Left cardiac atrium (tissue), 4 donors: ENCODE measurements at regions not wholly inside any gene's neighbourhood (a gene's known extent, or its start where the extent isn't known, plus 50 kb on each side); places are given as distances from the start of the nearest gene placed in this dataset.

Source experiments
- ATAC-seq, 2 donors: fragments of 200-7000 bp; cut with Tn5 transposase; one replicate each; pipeline ENCODE4 v1.9.1; 2020; ENCODE audit warnings: mild to moderate bottlenecking in 2 of 2, moderate library complexity in 2 of 2
- DNase-seq: peaks from one replicate; pipeline ENCODE4 v3.0.0-alpha.2; 2020
- intact Hi-C, 2 donors: fragments of 100-400 bp; cut with DNase I; formaldehyde crosslinking; loops; one replicate each; pipeline versions ENCODE4 v1.14.1 to v1.15.1; 2022 to 2023
- donor health status: DM: no; HTN: yes; CAD: no.
- donor health status: DM: no; HTN: yes; CAD: no; lungs with severe emphysema.
- donor health status: DM: yes; HTN: yes; CAD: no.
- donor health status: Dilated cardiomyopathy.

DNA sequence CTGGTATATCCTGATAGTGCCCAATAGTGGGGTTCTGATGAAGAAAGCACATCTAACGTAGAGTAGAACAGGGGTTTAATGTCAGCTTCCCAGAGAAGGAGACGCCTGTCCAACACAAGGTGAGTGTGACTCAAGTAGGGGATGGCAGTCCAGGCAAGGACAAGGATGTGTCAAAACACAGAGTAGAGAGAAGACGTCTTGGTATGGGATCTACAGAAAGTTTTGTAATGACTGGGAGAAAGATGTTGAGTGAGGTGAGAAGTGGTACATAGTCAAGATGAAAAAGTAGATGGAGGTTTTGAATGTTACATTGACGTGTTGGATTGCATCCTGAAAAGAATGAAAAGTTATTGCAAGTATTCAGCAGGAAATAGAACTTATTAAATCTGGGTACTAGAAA is 124.4 kb downstream of the TMA16 start:
- ATAC-seq (no peak), DNase-seq (no peak)
- intact Hi-C loops, result no loop called here

GRCh38 chr4:163620738-163621137 is 126.2 kb downstream of the TMA16 start:
- DNase-seq, result no peak
- intact Hi-C loops, result no loop called here
- no peak for ATAC-seq

GRCh38 chr4:163621821-163622220 is 127.3 kb downstream of the TMA16 start:
- ATAC-seq, result peak in 1 of 2 donors; percentile 25
- intact Hi-C loops, result no loop called here
- no peak for DNase-seq

GRCh38 chr4:163622379-163623035 is 128.0 kb downstream of the TMA16 start:
- no peak for DNase-seq

DNA sequence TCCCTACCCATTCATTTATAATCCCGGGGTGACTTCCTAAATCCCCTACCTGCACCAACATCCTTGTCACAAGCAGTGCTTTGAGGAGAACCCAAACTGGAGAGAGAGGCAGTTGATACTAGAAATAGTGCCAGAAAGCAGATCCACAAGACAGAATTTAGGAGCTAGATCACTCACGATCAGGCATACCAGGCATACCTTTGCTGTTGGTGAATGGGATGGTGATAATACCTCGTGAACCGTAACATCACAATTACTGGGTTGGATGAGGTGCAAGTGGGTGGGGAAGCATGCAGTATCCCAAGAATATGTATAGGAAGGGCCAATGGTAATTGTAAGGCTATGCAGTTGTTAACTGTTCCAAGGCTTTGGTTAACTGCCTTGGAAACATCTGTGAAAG is 129.3 kb downstream of the TMA16 start:
- no peak for DNase-seq
- intact Hi-C loops, result no loop called here
- ATAC-seq, result no peak

More at GRCh38 chr4:163622379-163623035, 128.0 kb downstream of the TMA16 start:
- ATAC-seq, result peak in 1 of 2 donors; percentile 49
- intact Hi-C loops, result no loop called here

GRCh38 chr4:163624727-163625126 is 130.2 kb downstream of the TMA16 start:
- ATAC-seq (no peak), DNase-seq (no peak)
- intact Hi-C loops, result no loop called here

- DNase-seq (no peak), ATAC-seq (no peak)
- intact Hi-C loops, result no loop called here
Observed at GRCh38 chr4:163631288-163631687, 136.8 kb downstream of the TMA16 start.

DNA sequence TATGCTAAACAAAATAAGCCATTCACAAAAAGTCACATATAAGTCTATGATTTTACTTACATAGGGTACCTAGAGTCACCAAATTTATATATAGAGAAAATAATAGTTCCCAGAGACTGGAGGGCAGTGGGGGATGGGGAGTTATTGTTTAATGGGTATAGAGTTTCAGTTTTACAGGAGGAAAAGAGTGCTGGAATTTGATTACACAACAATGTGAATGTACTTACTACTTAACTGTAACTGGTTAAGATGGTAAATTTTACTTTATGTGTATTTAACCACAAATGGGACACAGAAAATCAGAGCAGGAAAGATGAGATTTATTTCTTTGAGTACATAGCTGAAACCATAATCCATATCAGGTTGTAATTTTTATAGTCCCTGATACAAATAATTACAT is 144.4 kb downstream of the TMA16 start:
- DNase-seq, result no peak
- intact Hi-C loops, result no loop called here

DNA sequence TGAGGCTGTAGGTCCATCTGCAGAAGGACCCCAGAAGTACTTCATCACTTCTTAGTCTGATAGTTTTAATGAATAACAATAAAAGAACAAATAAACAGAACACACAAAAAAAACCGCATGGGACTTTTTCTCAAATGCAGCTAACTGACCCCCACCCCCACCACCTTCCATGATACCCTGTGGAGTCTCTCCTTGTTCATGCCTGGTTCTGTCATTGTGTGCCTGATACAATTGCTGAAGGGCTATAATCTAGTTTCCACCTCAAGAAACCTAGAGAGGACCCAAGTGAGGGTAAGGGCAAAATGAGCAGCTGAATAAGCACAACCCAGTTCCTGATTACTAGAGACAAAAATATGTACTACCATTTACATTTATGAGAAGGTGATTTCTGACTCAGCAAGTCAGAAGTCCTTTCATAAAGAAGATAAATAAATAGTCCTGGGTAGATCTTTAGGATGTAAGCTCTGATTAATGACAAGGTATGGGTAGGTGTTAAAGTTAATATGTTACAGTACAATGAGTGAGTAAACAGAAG is 155.1 kb downstream of the TMA16 start:
- intact Hi-C loops, result no loop called here
- no peak for ATAC-seq
- no peak for DNase-seq

More for the DNA sequence above, 144.4 kb downstream of the TMA16 start:
- ATAC-seq, result no peak

- ATAC-seq (peak in 1 of 2 donors; percentile 19), DNase-seq (no peak)
- intact Hi-C loops, result no loop called here
Observed at GRCh38 chr4:163651761-163652160, 157.3 kb downstream of the TMA16 start.

DNA sequence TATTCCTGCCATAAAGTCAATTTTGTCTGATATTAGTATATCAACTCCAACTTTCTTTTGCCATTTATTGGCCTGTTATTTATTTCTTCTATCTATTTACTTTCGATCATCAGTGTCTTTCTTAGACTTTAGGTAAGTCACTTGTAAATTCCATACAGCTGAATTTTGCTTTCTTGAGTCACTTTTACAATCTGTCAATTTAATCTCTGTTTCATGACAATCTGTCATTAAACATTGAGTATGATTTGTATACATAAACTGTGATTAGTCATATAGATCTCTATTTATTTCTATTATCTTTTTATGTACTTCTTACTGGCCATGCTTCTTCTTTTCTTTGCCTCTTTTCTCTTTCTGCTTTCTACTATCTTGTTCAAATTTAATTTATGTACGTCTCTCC is 160.1 kb downstream of the TMA16 start:
- DNase-seq, result no peak
- no peak for ATAC-seq
- intact Hi-C loops, result no loop called here

GRCh38 chr4:163660636-163661035 is 166.1 kb downstream of the TMA16 start:
- ATAC-seq (no peak), DNase-seq (no peak)
- intact Hi-C loops, result no loop called here

DNA sequence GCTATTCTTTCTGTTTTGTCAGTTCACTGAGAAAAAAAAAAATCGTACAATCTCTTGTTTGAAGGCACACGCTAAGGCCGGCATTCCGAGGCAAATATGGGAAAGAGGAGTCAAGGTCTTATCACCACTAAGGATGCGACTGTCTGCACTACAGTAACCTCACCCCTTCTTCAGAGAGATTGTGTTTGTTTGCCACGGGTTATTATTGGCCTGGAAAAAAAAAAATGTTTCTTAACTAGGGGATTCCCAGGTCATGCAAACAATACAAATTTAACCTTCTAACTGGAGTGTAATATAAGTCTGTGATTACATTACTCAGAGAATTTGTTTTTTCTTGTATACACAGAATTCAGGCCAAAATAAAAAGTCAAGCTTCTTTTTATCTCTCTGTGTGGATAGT is 168.3 kb downstream of the TMA16 start:
- no peak for DNase-seq
- intact Hi-C loops, result no loop called here
- no peak for ATAC-seq

DNA sequence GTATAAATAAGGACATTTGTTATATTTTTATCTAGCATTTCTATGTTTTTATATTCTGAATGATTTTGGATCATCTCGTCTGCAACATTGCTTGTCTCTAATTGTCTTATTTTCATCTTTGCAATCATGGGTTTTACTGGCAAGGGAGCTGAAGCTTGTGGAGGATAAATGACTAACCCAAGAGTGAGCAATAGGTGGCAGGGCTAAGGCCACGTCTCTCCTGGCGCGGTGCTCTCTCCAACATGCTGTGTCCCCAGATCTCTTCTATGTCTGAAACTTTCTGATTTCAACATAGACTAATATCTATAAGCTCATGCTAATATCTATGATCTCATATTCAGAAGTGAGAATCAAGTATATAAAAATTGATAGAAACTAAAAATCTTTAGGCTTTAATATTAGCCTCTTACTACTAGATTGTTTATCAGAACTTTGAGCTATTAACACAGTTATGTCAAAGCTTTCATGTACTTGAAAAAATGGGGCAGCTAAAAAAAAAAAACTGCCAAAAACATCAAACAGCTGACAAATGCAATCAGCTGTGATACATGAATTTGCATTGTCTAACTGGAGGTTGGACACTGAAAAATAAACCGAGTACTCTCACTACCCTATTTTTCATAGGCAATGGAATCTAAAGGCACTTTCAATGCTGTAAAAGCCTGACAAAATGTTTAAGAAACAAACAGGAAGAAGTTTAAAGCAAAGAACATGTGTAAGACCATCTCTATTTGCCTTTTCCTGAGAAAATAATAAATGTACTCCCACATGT is 169.2 kb downstream of the TMA16 start:
- intact Hi-C loops, result no loop called here
- no peak for DNase-seq

GRCh38 chr4:163665101-163665500 is 170.6 kb downstream of the TMA16 start:
- DNase-seq, result no peak
- ATAC-seq, result no peak
- intact Hi-C loops, result no loop called here

More for the DNA sequence above, 169.2 kb downstream of the TMA16 start:
- no peak for ATAC-seq

DNA sequence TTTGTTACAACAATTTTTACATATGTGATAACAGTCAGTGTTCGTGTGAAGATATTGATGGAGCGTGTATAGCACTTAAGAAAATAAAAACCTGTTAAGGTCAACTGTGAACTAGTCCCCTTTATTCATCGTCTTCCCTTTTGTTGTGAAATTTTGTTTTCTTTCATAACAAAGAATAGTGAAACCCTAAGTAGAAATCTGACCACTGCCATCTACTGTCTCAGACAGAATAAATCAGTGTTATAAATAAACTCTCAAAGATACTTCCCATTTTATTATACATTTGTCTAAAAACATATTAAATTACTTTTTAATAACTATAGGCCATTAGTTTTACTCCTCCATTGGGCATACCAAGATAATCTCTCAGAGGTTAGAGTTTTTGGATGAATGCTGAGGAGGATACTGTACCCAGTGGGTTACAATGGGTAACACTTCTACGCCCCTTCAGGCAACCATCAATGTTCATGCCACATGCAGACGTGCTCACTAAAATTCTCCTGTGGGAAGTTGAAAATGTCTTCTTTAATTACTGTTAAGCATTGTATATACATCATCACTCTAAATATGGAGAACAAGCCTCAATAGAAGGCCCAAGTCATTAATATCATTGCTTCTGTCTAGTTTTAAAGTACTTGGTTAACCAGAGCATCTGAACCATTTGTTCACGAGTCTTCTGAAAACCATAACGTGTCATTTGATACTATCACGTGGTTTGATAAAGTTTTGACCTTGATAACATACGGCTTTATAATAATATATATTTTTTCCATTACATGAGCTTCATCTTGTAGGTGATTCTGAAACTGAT is 171.2 kb downstream of the TMA16 start:
- ATAC-seq (peak in 1 of 2 donors; percentile 37), DNase-seq (no peak)
- intact Hi-C loops, result no loop called here

DNA sequence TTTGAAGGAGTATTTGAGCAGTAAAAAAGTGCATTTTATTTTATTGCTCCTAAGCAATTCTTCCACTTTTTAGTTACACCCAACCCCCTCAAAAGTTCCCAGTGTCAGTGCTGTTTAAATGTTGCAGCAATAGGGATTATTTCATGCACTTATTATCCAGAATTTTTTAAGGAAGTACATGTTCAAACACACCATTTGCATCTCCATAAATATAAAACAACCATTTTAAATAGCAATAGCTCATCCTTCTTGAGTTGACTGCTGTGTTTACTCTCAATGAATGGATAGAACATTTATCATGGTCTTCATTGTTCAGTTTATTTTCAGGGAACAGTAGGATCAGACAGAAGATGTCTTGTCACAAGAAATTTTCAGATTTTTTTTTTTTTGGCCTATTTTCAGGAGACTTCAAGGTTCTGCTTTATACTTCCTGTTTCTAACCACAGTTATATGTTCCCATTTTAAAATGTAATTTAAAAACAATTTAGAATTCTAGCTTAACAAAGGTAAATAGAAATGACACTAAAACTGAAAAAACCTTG is 171.9 kb downstream of the TMA16 start:
- intact Hi-C loops, result no loop called here
- DNase-seq (no peak), ATAC-seq (peak in 1 of 2 donors; percentile 52)

DNA sequence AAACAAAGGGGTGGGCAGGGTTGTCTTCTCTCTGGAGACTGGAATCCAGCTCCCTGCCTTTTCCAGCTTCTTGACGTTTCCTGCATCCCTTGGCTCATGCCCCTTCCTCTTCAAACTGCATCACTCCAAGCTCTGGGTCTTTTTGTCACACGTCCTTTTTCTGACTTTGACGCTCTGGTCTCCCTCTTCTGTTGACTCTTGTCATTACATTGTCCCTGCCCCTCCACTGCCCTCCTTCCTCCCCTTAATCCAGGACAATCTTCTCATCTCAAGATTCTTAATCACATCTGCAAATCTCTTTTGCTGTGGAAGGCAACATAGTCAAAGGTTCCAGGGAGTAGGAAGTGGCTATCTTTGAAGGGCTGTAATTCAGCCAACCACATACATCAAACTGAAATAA is 178.3 kb downstream of the TMA16 start:
- DNase-seq (no peak), ATAC-seq (no peak)
- intact Hi-C loops, result no loop called here

GRCh38 chr4:163673848-163674697 is 179.6 kb downstream of the TMA16 start:
- ATAC-seq (no peak), DNase-seq (no peak)
- intact Hi-C loops, result no loop called here
